Femur (tissue), 1 donor: ENCODE measurements at regions not wholly inside any gene's neighbourhood (a gene's known extent, or its start where the extent isn't known, plus 50 kb on each side); places are given as distances from the start of the nearest gene placed in this dataset.
A peak's percentile ranks its signal among the peaks of the same experiment; 100 is the strongest.
"Not testable (repeated sequence)": the region's sequence is repeated elsewhere in the genome, so short reads cannot be mapped to it uniquely, and the experiment has no call there.

Experiments used
- DNase-seq: peaks from one replicate; pipeline ENCODE4 v3.0.0-alpha.2; 2017

DNA sequence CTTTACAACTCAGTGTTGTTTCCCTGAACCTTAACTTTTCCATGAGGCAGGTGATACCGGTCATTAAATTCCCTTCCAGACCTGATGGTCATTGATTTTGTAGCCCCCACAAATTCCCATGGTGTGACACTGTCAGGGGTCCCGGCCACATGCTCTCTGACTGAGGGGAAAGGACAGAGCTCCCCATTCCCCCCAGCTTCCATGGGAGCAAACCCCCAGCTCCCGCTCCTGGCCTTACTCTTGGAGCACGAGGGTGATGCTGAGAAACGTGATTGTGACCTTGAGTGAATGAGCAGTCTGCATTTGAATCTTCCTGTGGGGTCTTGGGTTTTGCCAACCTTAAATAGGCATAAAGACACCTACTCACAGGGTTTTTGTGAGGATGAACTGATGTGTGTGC is 366.8 kb downstream of the RPS6KC1 start:
- no peak for DNase-seq

DNA sequence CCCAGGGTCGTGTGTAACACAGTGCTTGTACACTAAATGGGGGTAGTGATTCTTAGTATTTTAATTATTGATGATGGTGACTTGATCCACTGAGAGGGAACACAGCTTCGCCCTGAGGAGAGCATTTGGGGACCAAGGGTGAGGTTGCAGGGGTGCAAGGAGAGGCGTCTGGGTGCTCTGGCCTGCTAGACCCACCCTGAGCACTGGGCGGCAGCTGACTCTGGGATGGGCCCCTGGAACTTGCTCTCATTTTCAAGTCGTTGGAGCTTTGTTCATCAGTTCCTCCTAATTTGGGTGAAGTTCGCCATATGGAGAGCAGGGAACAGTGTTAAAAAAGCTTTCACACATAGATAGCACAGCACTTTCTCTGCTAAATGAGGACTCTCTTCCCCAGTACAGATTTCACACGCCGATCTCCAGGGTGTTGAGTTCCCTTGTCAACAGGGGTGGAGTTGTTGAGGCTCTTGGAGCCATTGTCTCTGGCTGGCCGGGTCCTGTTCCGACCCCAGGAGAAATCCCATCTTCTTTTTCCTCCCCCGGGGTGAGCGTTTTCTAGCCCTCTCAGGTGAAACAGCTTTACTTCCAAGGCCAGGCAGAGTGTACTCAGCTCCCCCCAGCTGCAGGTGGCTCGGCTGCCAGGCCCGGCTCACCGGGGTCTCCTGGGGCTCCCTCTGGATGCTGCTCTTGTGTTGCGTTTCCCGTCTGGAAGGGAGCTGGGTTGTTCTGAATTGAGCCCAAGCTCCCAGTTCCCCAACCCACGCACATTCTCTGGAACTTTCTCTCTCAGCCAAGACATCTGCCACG is 367.4 kb downstream of the RPS6KC1 start:
- DNase-seq, result peak; percentile 31

DNA sequence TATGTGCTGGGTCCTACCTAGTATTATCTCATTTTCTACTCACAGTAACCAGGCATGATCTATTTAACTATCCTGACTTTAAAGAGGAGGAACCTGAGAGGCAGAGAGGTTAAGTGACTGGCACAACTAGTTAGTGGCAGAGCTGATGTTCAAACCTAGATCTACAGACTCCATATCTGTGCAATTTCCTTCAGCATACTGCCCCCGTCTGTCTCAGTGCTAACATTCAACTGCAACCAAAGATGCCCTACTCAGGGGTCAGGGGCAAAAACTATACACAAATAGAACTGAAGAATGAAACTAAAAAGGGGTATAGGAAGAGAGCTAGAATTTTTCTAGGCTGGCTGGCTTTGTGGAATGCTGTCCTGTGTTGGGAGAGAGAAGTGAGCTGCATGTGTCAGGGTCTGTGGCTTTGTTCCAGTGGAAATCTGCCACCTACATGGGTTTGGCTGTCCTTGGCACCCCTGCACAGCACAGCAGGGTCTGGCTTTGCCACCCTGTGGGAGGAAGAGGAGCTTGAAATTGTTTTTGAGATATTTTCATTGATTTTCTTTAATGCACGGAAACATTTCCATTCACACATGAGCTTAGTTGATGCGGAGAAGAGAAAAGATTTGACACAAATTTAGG is 368.5 kb downstream of the RPS6KC1 start:
- no peak for DNase-seq

DNA sequence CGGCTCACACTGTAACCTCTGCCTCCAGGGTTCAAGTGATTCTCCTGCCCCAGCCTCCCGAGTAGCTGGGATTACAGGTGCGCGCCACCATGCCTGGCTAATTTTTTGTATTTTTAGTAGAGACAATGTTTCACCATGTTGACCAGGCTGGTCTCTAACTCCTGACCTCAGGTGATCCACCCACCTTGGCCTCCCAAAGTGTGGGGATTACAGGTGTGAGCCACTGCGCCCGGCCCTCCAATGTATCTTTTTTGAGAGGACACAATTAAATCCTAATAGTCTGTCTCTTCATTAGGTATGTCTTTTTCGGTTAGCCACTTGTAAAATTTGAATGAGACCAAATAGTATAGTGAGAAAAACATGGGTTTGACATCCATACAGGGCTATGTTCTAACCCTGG is 370.1 kb downstream of the RPS6KC1 start:
- not testable (repeated sequence) for DNase-seq

DNA sequence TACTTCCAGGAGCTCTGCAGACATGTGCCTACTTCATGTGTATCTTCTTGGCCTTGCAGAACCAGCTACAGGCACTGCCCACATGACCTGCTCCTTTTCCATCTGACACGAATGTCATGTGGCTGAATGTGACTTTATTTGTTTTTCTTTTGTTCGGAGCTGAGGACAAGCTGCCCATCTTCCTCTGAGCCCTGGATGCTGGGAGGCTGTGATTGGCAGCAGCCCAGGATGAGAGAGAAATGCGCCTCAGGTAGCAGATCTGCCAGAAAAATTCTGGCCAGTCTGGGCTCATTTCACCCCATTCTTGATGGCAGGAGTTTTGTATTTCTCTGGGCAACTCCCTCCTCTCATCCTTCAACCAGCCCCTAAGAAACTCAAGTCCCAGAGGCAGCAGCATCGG is 372.0 kb downstream of the RPS6KC1 start:
- no peak for DNase-seq

DNA sequence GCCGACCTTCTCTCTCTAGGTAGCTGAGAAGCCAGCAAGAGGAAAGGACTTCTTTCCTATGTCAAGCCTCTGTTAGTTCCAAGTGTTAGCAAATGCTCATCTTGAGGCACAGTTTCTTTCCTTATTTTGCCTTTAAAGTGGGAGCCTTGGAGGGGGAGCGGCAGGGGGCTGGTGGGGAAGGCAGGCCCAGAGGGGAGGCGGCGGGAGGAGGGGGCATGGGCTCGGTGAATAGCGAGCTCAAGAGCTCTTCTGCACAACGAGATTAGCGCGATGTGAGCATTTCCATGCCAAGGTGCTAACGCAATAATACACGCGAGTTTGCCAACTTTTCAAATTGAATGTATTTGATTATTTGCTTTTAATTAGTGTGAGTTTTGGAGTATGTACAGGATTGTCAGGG is 372.6 kb downstream of the RPS6KC1 start:
- no peak for DNase-seq

DNA sequence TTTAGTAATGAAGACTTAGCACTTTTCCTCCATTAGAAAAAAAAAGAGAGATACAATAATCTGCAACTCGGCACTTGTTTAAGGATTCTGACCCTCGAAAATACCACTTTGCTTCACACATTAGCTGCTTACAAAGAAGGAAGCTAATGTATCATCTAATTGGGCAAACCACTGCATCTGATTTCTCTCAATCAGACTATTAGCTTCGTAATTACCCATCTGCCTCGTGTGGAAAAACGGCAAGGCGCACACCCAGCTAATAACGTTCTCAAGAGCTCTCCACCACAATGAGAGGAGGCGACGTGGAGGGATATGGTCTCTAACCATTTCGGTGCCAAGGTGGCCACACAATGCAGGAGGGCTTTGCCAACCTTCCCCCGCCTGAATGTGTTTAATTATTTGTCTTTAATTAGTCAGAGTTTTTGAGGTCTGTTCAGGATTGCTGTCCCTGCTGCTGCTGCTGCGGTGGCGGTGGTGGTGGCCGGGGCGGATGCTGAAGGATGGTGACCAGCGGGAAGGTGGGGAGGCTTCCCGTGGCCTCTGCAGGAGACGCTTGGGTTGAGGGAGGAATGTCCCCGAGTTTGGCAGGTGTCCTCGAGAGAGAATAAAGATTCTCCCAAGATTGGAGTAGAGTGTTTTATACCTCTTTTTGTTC is 374.5 kb downstream of the RPS6KC1 start:
- DNase-seq, result no peak

DNA sequence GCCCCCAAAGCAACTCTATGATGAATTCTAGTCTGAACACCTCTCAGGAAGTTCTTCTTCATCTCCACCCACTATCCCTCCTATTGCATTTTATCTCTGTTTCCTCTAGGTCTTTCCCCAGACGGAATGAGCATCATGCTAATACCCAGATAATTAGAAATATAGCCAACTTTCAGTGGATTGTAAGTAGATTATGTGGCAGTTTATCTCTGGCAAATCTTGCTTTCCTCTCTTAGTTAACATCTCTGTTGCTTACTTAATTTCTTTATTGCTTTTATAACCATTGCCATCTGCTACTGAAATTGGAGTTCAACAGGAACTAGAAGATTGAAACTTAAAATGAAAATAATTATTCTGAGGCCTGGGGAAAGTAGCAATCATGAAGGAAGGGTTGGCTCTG is 378.6 kb downstream of the RPS6KC1 start:
- no peak for DNase-seq

DNA sequence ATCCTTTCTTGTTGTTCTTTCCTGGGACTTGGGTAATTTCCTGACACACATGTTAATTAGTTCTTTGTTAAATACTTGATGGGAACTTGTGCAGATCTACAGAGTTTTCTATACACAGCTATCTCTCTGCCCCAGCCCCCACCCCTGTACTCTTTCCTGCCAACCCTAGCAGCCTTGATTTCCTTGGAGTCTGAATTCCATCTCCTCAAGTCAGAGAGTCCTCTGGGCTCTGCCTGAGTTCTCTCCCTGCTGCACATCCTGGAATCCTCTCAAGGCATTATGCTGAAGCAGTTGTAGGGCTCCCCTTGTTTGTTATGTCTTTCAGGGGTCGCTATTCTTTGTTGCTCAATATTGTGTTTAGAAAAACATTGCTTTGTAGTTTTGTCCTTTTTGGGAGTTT is 384.7 kb downstream of the RPS6KC1 start:
- no peak for DNase-seq

DNA sequence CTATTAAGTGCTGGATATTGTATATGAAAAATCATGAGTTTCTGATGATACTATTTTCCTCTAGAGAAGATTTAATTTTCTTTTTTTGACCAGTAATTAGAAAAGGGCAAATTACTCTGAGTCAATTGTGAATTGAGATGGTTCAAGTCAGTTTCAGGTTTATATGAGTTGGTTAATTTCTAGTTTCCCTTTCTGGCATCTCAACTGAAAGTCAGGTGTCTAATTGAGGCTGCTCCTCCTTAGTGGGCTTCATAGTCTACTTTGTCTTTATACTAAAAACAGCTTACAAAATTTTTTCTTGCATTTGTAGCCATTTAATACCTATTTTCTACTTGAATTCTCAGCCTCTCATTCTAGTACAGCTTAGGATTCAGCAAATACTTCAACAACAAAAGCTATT is 387.3 kb downstream of the RPS6KC1 start:
- no peak for DNase-seq

DNA sequence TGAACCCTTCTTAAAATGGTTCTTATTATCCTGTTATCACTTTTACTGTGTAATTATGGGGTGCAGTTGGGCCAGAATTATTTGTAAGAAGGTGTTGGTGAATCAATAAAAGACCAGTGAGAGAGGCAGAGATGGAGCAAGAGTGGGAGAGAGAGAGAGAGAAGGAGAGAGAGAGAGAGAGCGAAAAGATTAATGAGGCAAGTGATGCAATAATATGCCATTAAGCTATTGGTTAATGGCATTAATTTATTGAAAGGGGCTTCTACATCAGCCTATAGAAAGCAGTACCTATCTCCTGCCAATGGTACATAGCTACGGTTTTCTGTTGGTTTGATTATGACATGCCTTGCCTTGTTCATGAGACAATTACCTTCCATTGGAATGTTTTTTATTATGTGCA is 388.7 kb downstream of the RPS6KC1 start:
- DNase-seq, result no peak

DNA sequence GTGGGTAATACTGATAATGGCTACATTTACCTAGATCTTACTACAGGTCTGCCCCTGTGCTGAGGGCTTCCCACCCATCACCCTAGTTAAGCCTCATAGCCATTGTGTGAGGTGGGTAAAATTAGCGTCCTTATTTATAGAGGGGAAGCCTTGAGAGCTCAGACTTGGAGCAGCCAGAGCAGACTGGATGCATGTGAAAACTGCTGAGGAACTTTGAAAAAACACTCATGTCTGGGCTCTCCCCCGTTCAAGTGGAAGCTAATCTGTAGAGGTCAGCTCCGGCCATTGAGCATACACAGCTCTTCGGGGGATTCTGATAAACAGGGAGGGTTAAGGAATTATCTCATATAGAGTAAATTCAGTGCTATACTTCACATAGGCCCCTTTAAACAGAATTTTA is 389.7 kb downstream of the RPS6KC1 start:
- DNase-seq, result no peak

DNA sequence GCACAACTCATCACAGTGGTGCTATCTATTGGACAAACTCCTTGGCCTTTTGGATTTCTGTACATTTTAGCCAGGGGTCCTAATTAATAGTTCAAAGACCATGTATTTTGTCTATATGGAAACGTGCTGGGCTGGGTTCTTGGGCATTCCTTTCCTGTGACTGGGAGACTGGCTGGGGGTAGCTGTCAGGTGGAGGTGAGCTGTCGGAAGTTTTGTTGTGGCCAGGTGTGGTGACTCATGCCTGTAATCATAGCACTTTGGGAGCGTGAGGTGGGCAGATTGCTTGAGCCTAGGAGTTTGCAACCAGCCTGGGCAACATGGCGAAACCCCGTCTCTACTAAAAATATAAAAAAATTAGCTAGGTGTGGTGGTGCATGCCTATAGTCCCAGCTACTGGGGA is 392.4 kb downstream of the RPS6KC1 start:
- no peak for DNase-seq

DNA sequence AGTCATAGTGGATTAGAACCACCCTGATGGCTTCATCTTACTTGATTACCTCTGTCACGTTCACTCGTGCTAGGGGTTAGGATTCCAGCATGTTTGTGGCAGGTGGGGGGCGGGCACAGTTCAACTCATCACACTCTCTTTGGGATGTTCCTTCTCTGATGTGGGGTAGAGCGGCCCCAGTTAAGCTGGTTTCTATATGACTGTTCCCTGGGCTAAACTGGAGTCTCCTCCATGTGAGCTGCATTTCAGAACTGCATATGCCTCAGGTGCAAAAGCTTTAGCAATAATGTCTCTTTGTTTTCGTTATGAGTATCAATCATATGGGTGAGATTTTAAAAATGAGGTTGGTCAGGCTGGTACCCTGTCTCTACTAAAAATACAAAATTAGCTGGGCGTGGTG is 393.2 kb downstream of the RPS6KC1 start:
- DNase-seq, result no peak

DNA sequence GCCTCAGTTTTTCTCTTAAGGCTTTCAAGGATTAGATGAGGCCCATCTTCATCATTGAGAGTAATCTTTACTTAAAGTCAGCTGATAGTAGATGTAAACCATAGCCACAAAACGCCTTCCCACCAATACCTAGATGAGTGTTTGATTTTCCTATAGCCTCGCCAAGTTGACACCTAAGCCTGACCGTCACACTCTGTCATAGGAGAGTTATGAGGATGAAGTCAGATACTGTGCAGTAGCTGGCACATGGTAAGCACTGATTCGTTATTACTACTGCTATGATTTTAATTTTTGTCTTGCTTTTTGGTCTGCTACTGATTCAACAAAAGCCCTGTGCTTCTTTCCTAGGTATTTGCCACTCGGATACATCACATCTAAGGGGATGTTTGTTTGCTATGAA is 395.5 kb downstream of the RPS6KC1 start:
- no peak for DNase-seq

DNA sequence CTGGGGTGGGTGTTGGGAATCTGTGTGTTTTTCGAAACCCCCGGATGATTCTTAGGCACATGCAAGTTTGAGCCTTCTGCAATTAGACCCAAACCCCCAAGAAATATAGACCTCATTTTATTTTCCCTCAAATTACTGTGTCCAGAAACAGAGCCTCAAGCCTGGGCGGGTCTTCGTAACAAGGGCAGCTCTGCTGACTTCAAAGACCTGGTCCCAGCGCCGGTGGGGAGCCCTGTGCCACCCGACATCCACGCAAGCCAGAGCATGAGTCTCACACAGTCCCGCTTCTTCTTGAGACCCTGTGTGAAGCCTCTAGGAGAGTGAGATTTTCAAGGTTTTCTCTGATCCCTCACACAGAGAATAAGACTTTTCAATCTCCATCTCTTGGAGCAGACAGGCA is 397.3 kb downstream of the RPS6KC1 start:
- no peak for DNase-seq

DNA sequence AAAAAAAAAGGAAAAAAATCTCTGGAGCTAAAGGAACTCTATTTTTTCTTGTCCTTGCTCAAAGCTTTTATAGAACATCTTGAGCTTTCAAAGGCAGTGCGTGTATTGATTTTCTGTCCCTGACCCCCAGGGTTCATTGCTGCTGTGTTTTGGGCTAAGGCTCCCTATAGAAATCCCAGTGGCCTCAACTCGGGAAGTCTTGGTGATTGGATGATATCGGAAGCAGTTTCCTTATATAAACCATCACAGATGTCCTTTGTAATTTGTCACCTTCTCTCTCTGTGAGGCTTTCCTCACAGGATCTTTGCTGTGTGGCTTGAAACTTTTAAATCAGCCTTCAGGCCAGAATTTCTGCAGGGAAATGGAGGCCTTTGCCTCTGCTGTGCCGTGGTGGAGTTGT is 397.7 kb downstream of the RPS6KC1 start:
- no peak for DNase-seq

DNA sequence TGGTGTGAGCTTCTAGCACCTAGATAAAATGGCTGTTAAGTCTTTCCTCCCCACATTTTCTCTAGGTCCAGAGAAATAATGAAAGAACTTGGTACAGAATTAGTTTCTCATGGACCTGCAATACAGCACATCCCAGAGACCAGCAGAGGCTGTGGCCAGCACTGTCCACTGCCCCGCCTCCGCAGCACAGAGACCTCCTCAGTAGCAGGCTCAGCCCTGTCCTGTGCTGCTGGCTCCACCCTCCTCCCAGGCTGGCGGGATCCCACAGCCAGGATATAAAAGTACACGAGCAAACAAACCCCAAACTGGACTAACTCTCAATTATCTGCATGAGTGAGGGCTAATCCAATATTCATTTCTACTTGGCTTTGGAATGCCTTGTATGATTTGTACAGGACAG is 401.5 kb downstream of the RPS6KC1 start:
- DNase-seq, result no peak

DNA sequence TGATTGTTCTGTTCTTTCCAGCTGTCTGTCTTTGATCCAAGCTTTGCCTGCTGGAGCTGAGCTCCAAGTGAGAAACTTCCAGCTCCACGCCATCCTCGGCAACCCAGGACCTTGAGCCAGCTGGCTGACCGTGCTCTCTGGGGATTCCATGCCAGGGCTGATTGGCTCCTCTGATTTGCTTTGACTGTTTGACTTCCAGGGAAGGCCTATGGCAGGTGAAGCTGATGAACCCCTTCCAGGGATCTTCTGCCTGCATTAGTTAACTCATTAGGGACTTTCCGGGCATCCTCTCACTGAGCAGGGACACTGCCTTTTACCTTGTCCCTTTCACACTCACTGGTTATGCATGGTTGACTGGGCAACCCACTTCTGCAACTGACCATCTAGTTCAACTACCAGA is 406.1 kb downstream of the RPS6KC1 start:
- DNase-seq, result peak; percentile 56

DNA sequence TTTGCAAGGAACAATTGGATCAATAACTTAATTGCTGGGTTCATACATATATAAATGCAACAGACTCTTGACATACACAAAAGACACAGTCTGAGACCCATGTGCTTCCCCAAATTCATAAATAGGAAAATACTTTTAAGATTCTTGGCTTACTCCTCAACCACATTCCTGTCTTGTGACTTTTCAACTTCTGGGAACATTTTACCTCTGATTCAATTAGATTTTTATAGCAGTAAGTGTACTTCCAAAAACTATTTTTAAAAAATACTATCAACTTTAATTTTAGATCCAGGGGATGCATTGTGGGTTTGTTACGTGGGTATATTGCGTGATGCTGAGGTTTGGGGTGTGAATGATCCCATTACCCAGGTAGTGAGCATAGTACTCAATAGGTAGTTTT is 406.7 kb downstream of the RPS6KC1 start:
- no peak for DNase-seq

DNA sequence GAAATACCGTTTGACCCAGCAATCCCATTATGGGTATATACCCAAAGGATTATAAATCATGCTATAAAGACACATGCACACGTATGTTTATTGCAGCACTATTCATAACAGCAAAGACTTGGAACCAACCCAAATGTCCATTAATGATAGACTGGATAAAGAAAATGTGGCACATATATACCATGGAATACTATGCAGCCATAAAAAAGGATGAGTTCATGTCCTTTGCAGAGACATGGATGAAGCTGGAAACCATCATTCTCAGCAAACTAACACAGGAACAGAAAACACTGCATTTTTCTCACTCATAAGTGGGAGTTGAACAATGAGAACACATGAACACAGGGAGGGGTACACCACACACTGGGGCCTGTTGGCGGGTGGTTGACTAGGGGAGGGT is 411.3 kb downstream of the RPS6KC1 start:
- not testable (repeated sequence) for DNase-seq

DNA sequence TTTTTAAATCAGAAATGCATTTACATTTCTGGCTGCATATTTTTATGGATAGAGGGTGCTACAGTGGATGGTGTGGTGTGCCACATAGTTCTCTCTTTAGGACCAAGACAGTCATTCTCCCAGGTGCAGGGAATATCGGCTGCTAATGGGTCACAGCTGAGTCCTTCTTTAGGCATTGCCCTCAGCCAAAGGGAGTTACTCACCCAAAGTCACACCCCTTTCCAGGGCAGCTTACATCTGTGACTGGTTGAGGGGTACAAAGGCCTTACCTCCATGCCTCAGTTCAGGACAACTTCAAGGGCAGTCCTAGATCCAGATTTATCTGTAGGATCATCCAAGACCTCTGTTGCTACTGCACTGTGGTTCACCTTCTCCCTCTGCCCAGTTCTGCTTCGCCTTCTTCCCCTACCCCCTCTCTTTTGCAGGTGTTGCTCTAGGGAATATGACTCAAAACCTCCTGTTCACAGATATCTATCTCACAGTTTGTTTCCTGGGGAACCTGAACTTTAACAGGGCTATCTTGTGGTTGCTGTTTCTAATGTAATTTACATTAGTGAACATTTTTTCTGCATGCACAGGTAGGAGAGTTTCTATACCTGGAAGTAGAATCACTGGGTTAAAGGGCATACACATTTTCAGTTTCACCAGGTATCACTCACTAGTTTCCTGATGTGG is 413.9 kb downstream of the RPS6KC1 start:
- DNase-seq, result no peak

DNA sequence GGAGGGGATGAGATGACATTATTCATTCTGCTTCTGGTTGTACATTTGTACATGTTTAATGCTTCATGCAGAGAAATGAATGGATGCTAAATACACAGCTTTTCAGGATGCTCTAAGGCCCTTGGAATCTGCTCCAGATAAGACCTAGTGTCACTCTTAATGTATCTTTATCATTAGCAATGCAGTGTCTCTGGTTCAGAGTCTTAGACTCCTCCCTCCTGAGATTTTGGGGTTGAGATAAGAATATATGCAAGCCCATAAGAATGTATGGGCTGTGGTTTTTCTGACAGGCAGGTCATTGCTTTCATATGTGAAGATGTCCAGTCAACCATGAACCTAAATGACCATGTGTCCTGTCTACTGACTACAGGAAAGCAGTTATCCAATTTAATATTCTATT is 415.5 kb downstream of the RPS6KC1 start:
- DNase-seq, result no peak

DNA sequence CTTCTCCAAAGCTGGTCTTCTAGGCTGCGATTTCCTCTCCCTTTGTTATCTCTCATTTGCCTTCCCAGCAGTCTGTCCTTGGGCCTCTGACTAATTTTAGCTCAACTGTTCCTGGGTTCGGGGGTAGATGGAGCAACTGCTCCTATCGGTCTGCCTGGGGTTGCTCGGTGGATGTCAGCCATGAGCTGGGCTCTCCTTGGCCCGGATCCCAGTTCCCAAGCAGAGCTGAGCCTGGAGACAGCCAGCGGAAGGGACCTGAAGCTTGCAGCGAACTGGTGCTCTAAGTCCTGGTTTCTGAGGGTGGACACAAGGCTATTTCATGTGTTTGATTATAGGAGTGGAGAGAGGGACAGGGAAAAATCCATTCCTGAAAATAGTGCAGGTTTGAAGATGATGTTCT is 423.0 kb downstream of the RPS6KC1 start:
- peak; percentile 57 for DNase-seq
